ENCODE measurements at regions not wholly inside any gene's neighbourhood (a gene's known extent, or its start where the extent isn't known, plus 50 kb on each side); places are given as distances from the start of the nearest gene placed in this dataset.
"Not testable (repeated sequence)": the region's sequence is repeated elsewhere in the genome, so short reads cannot be mapped to it uniquely, and the experiment has no call there.

DNA sequence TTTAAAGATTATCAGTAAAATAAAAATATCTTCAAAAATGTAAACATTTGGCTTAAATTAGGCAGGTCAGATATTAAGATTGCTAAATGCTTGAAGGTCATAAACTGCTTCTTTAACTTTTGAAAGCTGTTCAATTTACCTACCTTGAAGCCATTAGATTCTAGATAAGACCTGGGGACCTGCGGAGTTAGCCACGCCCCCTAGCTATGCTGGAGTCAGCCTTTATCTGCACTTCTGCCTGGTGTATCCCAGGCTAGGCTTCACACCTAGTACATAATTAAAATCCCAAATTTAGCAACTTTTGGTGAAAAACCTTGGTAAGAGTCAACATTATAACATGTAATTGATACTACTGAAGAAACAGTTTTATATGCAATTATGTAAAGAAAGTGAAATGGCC, 89.9 kb upstream of the PRSS3 start:
- TF ChIP-seq, protein P1, sequence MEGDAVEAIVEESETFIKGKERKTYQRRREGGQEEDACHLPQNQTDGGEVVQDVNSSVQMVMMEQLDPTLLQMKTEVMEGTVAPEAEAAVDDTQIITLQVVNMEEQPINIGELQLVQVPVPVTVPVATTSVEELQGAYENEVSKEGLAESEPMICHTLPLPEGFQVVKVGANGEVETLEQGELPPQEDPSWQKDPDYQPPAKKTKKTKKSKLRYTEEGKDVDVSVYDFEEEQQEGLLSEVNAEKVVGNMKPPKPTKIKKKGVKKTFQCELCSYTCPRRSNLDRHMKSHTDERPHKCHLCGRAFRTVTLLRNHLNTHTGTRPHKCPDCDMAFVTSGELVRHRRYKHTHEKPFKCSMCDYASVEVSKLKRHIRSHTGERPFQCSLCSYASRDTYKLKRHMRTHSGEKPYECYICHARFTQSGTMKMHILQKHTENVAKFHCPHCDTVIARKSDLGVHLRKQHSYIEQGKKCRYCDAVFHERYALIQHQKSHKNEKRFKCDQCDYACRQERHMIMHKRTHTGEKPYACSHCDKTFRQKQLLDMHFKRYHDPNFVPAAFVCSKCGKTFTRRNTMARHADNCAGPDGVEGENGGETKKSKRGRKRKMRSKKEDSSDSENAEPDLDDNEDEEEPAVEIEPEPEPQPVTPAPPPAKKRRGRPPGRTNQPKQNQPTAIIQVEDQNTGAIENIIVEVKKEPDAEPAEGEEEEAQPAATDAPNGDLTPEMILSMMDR (IDR thresholded peaks at IDR 0.05): not testable (repeated sequence)
- TF ChIP-seq POLR2A (IDR thresholded peaks at IDR 0.05): not testable (repeated sequence)

Data from right lobe of liver (tissue), 4 donors.